T-cell (primary cell): ENCODE measurements at regions not wholly inside any gene's neighbourhood (a gene's known extent, or its start where the extent isn't known, plus 50 kb on each side); places are given as distances from the start of the nearest gene placed in this dataset.

Experiments used
- ATAC-seq, 4 experiments: fragments of 200-7000 bp in 3 of 4; fragments of 150-1000 bp in 1 of 4; cut with Tn5 transposase; replicated peaks in 1 of 4; 1 replicate in 3 of 4; 2 replicates in 1 of 4; pipeline ENCODE4 v1.10.0; 2021; ENCODE audit warnings: moderate library complexity in 3 of 4, mild to moderate bottlenecking in 2 of 4, moderate number of reproducible peaks in 1 of 4
- CTCF ChIA-PET, 2 donors: fragments of 300-600 bp; sonication (Branson Sonifier 250); formaldehyde crosslinking; loops; one replicate each; lab custom pipeline; 2022; ENCODE audit warnings: antibody characterized with exemption in 2 of 2; lab: Charles Lee
- POLR2A ChIA-PET, 2 donors: fragments of 300-600 bp; sonication (Branson Sonifier 250); formaldehyde crosslinking; loops; one replicate each; lab custom pipeline; 2022; ENCODE audit warnings: antibody characterized with exemption in 2 of 2; lab: Charles Lee
- DNase-seq, 35 experiments: peaks; one replicate each; pipeline versions ENCODE4 v3.0.0 to v3.0.0-alpha.2; 2013 to 2023
- H3K27ac ChIP-seq: one replicate; pipeline ENCODE4 v1.5.1; 2013; ENCODE audit warnings: low read length
- H3K27me3 ChIP-seq, 2 experiments: replicated peaks in 1 of 2; 1 replicate in 1 of 2; 2 replicates in 1 of 2; pipeline versions ENCODE4 v1.6.1 to v1.7.0; 2013; ENCODE audit warnings: low read length in 1 of 2, mixed read lengths in 1 of 2; ENCODE audit not compliant: control insufficient read depth in 2 of 2, insufficient read depth in 2 of 2; ENCODE audit errors: extremely low read depth in 1 of 2
- H3K36me3 ChIP-seq, 2 donors: 1 replicate in 1 of 2; 2 replicates in 1 of 2; pipeline versions ENCODE4 v1.6.1 to v1.7.0; 2013; ENCODE audit warnings: low read length in 1 of 2; ENCODE audit not compliant: control insufficient read depth in 2 of 2, insufficient read depth in 1 of 2; ENCODE audit errors: extremely low read depth in 1 of 2
- H3K4me1 ChIP-seq, 2 experiments: 1 replicate in 1 of 2; 2 replicates in 1 of 2; pipeline versions ENCODE4 v1.6.1 to v1.7.0; 2013; ENCODE audit warnings: low read length in 2 of 2, mixed read lengths in 1 of 2; ENCODE audit not compliant: insufficient read depth in 2 of 2, control insufficient read depth in 1 of 2; ENCODE audit errors: extremely low read depth in 1 of 2
- H3K4me3 ChIP-seq, 2 donors: 1 replicate in 1 of 2; 2 replicates in 1 of 2; pipeline versions ENCODE4 v1.5.1 to v1.7.0; 2013; ENCODE audit warnings: mild to moderate bottlenecking in 2 of 2, low read length in 1 of 2, moderate library complexity in 1 of 2; ENCODE audit not compliant: control insufficient read depth in 1 of 2; ENCODE audit errors: extremely low read depth in 1 of 2
- H3K9me3 ChIP-seq: 2 replicates; pipeline ENCODE4 v1.7.0; 2013
- H3K27ac Mint-ChIP-seq, 2 donors: one replicate each; pipeline ENCODE4 v1.8.0; 2020 to 2021; ENCODE audit warnings: mild to moderate bottlenecking in 2 of 2, mixed read lengths in 2 of 2
- H3K27me3 Mint-ChIP-seq, 2 donors: one replicate each; pipeline ENCODE4 v1.8.0; 2021 to 2022; ENCODE audit warnings: mixed read lengths in 2 of 2
- H3K36me3 Mint-ChIP-seq: one replicate; pipeline ENCODE4 v1.8.0; 2021; ENCODE audit warnings: mixed read lengths
- H3K4me1 Mint-ChIP-seq, 3 donors: one replicate each; pipeline ENCODE4 v1.8.0; 2020 to 2022; ENCODE audit warnings: mixed read lengths in 3 of 3, mild to moderate bottlenecking in 1 of 3
- H3K4me3 Mint-ChIP-seq, 3 donors: one replicate each; pipeline ENCODE4 v1.8.0; 2020 to 2022; ENCODE audit warnings: mild to moderate bottlenecking in 3 of 3, mixed read lengths in 3 of 3, moderate library complexity in 3 of 3
- H3K9me3 Mint-ChIP-seq, 3 donors: one replicate each; pipeline ENCODE4 v1.8.0; 2020 to 2022; ENCODE audit warnings: mixed read lengths in 3 of 3
- WGBS: methylation state at CpG from one replicate; pipeline ENCODE4 v1.1.5; 2013; ENCODE audit warnings: missing lambda C conversion rate; ENCODE audit not compliant: insufficient coverage; 5-methylcytosine and 5-hydroxymethylcytosine counted together

GRCh38 chr9:94174164-94174563 lies 84.9 kb upstream of the ZNF169 start:
- DNase-seq, result no peak
- no peaks in the 10 kb centered on the region for H3K27me3 Mint-ChIP-seq
- no CpG with 5 or more reads among the region's 1 CpG for WGBS
- H3K27ac Mint-ChIP-seq, result peak overlapping the region; percentile 43 to 71
- H3K4me1 Mint-ChIP-seq, result peaks cover 80 to 90% (median 84%) of the 10 kb centered on the region in 3 donors
- POLR2A ChIA-PET, result interaction anchor here in 1 of 2 donors (0.5 kb wide), 1 partner anchor 1146 kb away, joined by 3 read pairs; no protein-coding TSS in a partner anchor
- no peak overlapping the region for H3K27ac ChIP-seq
- H3K36me3 Mint-ChIP-seq, result peaks cover 29% of the 10 kb centered on the region
- H3K4me3 ChIP-seq, result no peak overlapping the region
- H3K4me3 Mint-ChIP-seq, result peak overlapping the region in 1 of 3 donors; percentile 48
- no peaks in the 10 kb centered on the region for H3K9me3 Mint-ChIP-seq
- no peak for ATAC-seq
- no peaks in the 10 kb centered on the region for H3K27me3 ChIP-seq
- H3K4me1 ChIP-seq, result peaks cover 29 to 33% of the 10 kb centered on the region in 2 experiments
- no peaks in the 10 kb centered on the region for H3K9me3 ChIP-seq
- peaks cover 0 to 30% of the 10 kb centered on the region in 2 donors for H3K36me3 ChIP-seq
- CTCF ChIA-PET, result no interaction called here

GRCh38 chr9:94175669-94176068 lies 83.4 kb upstream of the ZNF169 start:
- Histone ChIP-seq H3K9me3 (no peaks in the 10 kb centered on the region), H3K4me3 (no peak overlapping the region), H3K4me1 (peaks cover 20 to 31% of the 10 kb centered on the region in 2 experiments), H3K36me3 (peaks cover 0 to 35% of the 10 kb centered on the region in 2 donors), H3K27ac (no peak overlapping the region), H3K27me3 (no peaks in the 10 kb centered on the region)
- ATAC-seq (no peak), DNase-seq (no peak)
- Mint-ChIP-seq H3K9me3 (no peaks in the 10 kb centered on the region), H3K27ac (peak overlapping the region; percentile 78), H3K27me3 (no peaks in the 10 kb centered on the region), H3K4me1 (peaks cover 78 to 86% (median 82%) of the 10 kb centered on the region in 3 donors), H3K36me3 (peaks cover 33% of the 10 kb centered on the region), H3K4me3 (peak overlapping the region in 2 of 3 donors; percentile 9 to 28)
- no CpG with 5 or more reads among the region's 5 CpGs for WGBS
- ChIA-PET POLR2A (no interaction called here), CTCF (interaction anchor here in 1 of 2 donors (0.6 kb wide), 1 partner anchor 140 kb away, joined by 5 read pairs; no protein-coding TSS in a partner anchor)

GRCh38 chr9:94176608-94177007 lies 82.5 kb upstream of the ZNF169 start:
- Mint-ChIP-seq H3K27me3 (no peaks in the 10 kb centered on the region), H3K36me3 (peaks cover 33% of the 10 kb centered on the region), H3K4me1 (peaks cover 75 to 84% (median 83%) of the 10 kb centered on the region in 3 donors), H3K4me3 (no peak overlapping the region), H3K9me3 (no peaks in the 10 kb centered on the region), H3K27ac (peak overlapping the region; percentile 66 to 72)
- ATAC-seq (no peak), DNase-seq (no peak)
- H3K27ac ChIP-seq, result no peak overlapping the region
- peaks cover 16 to 25% of the 10 kb centered on the region in 2 experiments for H3K4me1 ChIP-seq
- H3K9me3 ChIP-seq, result no peaks in the 10 kb centered on the region
- ChIA-PET CTCF (interaction anchor here in 1 of 2 donors (0.5 kb wide), 1 partner anchor 10 kb away, joined by 3 read pairs; no protein-coding TSS in a partner anchor), POLR2A (no interaction called here)
- H3K4me3 ChIP-seq, result no peak overlapping the region
- peaks cover 0 to 35% of the 10 kb centered on the region in 2 donors for H3K36me3 ChIP-seq
- H3K27me3 ChIP-seq, result no peaks in the 10 kb centered on the region

- CTCF ChIA-PET, result no interaction called here
- Histone ChIP-seq H3K9me3 (no peaks in the 10 kb centered on the region), H3K27ac (no peak overlapping the region), H3K4me1 (peaks cover 10 to 16% of the 10 kb centered on the region in 2 experiments), H3K27me3 (no peaks in the 10 kb centered on the region), H3K4me3 (no peak overlapping the region), H3K36me3 (peaks cover 0 to 36% of the 10 kb centered on the region in 2 donors)
- Mint-ChIP-seq H3K4me1 (peaks cover 63 to 76% (median 68%) of the 10 kb centered on the region in 3 donors), H3K27ac (peak overlapping the region; percentile 50 to 62), H3K4me3 (no peak overlapping the region), H3K9me3 (no peaks in the 10 kb centered on the region), H3K27me3 (no peaks in the 10 kb centered on the region), H3K36me3 (peaks cover 34% of the 10 kb centered on the region)
- POLR2A ChIA-PET, result no interaction called here
- WGBS, result 69% methylated on average over 2 of the region's 2 CpGs
- ATAC-seq (no peak), DNase-seq (no peak)
Observed at GRCh38 chr9:94178927-94179326, 80.2 kb upstream of the ZNF169 start.

- CTCF ChIA-PET, result no interaction called here
Observed at GRCh38 chr9:94181408-94182181, 77.5 kb upstream of the ZNF169 start.

GRCh38 chr9:94182532-94182931 lies 76.6 kb upstream of the ZNF169 start:
- H3K4me1 ChIP-seq, result peaks cover under 1 to 2% of the 10 kb centered on the region in 2 experiments
- peaks cover 0 to 12% of the 10 kb centered on the region in 2 donors for H3K36me3 ChIP-seq
- ATAC-seq (peak in 1 of 4 experiments; percentile 28), DNase-seq (no peak)
- H3K9me3 Mint-ChIP-seq, result no peaks in the 10 kb centered on the region
- peaks cover 32 to 45% (median 42%) of the 10 kb centered on the region in 3 donors for H3K4me1 Mint-ChIP-seq
- no peak overlapping the region for H3K4me3 Mint-ChIP-seq
- ChIA-PET POLR2A (interaction anchor here in 1 of 2 donors (0.6 kb wide), 2 partner anchors 10 to 1038 kb away, joined by 3 to 10 read pairs; no protein-coding TSS in a partner anchor), CTCF (no interaction called here)
- WGBS, result 88% methylated on average over 2 of the region's 3 CpGs
- H3K27ac ChIP-seq, result no peak overlapping the region
- no peaks in the 10 kb centered on the region for H3K27me3 Mint-ChIP-seq
- no peak overlapping the region for H3K4me3 ChIP-seq
- peak overlapping the region in 1 of 2 donors; percentile 30 for H3K27ac Mint-ChIP-seq
- H3K27me3 ChIP-seq, result no peaks in the 10 kb centered on the region
- H3K9me3 ChIP-seq, result no peaks in the 10 kb centered on the region
- peaks cover 25% of the 10 kb centered on the region for H3K36me3 Mint-ChIP-seq

More at GRCh38 chr9:94181408-94182181, 77.5 kb upstream of the ZNF169 start:
- no peak for ATAC-seq
- Mint-ChIP-seq H3K27me3 (no peaks in the 10 kb centered on the region), H3K9me3 (no peaks in the 10 kb centered on the region), H3K27ac (peak overlapping the region; percentile 30 to 68), H3K36me3 (peaks cover 33% of the 10 kb centered on the region), H3K4me1 (peaks cover 42 to 52% (median 47%) of the 10 kb centered on the region in 3 donors), H3K4me3 (no peak overlapping the region)
- POLR2A ChIA-PET, result no interaction called here
- 93% methylated on average over 4 of the region's 8 CpGs for WGBS
- Histone ChIP-seq H3K4me3 (no peak overlapping the region), H3K27me3 (no peaks in the 10 kb centered on the region), H3K4me1 (peaks cover 2% of the 10 kb centered on the region in 2 experiments), H3K9me3 (no peaks in the 10 kb centered on the region), H3K36me3 (peaks cover 0 to 22% of the 10 kb centered on the region in 2 donors), H3K27ac (no peak overlapping the region)
- no peak for DNase-seq
